ENCODE measurements at regions not wholly inside any gene's neighbourhood (a gene's known extent, or its start where the extent isn't known, plus 50 kb on each side); places are given as distances from the start of the nearest gene placed in this dataset.

DNA sequence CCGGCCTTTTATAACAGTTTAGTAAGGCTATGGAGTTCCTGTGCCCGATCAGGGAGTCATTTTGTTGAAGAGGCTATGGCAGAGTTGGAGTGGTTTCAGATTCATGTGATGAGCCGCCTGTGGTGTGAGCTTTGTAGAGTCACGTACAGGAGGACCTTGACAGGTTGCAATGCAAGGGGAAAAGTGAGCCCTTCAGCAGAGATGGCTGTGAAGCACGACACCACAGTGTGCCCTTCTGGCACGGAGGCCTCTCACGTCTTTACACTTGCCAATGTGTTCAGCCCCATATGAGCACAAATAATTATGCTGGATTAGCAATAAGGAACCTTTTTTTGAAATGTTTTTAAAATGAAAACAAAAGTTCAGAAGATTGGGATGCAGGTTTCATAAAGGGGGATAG is 499.8 kb downstream of the LIG4 start:
- H3K4me3 ChIP-seq (ENCODE audit: control insufficient read depth, low read depth, low read length) = no peak overlapping the region
- TF ChIP-seq, protein P1, sequence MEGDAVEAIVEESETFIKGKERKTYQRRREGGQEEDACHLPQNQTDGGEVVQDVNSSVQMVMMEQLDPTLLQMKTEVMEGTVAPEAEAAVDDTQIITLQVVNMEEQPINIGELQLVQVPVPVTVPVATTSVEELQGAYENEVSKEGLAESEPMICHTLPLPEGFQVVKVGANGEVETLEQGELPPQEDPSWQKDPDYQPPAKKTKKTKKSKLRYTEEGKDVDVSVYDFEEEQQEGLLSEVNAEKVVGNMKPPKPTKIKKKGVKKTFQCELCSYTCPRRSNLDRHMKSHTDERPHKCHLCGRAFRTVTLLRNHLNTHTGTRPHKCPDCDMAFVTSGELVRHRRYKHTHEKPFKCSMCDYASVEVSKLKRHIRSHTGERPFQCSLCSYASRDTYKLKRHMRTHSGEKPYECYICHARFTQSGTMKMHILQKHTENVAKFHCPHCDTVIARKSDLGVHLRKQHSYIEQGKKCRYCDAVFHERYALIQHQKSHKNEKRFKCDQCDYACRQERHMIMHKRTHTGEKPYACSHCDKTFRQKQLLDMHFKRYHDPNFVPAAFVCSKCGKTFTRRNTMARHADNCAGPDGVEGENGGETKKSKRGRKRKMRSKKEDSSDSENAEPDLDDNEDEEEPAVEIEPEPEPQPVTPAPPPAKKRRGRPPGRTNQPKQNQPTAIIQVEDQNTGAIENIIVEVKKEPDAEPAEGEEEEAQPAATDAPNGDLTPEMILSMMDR (IDR thresholded peaks at IDR 0.05; ENCODE audit: control insufficient read depth, insufficient read depth, low read depth, low read length, missing control alignments) = no peak
- no peak for DNase-seq (ENCODE audit: low read depth)

DNA sequence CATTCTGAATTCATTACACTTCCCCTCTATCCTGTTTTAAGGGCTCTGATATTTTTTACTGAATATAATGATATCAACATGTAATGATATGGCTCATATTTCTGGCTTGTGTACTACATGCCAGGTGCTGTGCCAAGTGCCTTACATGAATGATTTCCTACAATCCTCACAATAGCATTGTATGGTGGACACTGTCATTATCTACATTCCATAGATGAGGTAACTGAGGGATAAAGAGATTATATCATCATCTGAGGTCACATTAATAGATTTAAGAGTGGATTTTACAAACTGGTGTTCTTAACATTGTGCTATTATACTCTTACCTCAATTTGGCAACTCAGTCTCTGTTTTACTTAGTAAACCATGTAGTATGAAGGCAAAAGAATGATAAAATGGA is 502.0 kb downstream of the LIG4 start:
- H3K4me3 ChIP-seq (ENCODE audit: control insufficient read depth, low read depth, low read length) = no peak overlapping the region
- TF ChIP-seq, protein P1 (IDR thresholded peaks at IDR 0.05; ENCODE audit: control insufficient read depth, insufficient read depth, low read depth, low read length, missing control alignments) = no peak
- no peak for DNase-seq (ENCODE audit: low read depth)

DNA sequence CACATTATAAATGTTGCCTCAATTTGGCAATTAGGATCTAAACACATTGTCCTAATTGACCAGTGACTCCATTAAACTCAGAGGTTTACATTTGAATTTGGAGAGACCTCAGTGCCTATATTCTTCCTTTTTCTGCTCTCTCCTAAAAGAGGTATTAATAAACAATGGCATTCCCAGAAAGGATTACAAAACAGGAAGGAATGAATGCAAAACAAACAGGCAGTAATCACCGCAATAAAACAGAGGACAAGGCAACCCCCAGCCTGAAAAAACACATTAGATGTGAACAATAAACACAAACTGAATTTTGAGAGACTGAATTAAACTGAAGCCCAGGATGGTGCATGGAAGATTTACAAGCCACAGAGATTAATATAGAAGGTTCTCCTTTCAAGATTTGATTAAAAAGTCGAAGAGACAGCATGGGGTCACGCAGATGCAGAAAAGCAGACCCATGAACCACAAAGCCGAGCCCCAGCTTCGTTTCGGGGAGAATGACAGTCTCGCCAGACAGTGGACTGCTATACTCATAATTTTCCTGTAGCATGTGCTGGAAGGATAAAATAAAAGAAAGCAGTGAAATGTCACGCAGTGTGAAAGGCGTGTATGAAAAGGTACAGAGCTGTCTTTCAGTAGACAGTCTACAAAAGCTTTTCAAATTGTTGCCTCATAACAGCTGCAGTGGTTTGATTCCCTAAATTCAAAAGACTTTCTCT is 503.0 kb downstream of the LIG4 start:
- TF ChIP-seq, protein P1 (IDR thresholded peaks at IDR 0.05; ENCODE audit: control insufficient read depth, insufficient read depth, low read depth, low read length, missing control alignments) = no peak
- no peak for DNase-seq (ENCODE audit: low read depth)
- no peak overlapping the region for H3K4me3 ChIP-seq (ENCODE audit: control insufficient read depth, low read depth, low read length)

GRCh38 chr13:107690181-107690580 is 525.2 kb downstream of the LIG4 start:
- H3K4me3 ChIP-seq (ENCODE audit: control insufficient read depth, low read depth, low read length) = no peak overlapping the region
- DNase-seq (ENCODE audit: low read depth) = no peak
- TF ChIP-seq, protein P1 (IDR thresholded peaks at IDR 0.05; ENCODE audit: control insufficient read depth, insufficient read depth, low read depth, low read length, missing control alignments) = no peak

- H3K4me3 ChIP-seq (ENCODE audit: control insufficient read depth, low read depth, low read length) = no peak overlapping the region
- TF ChIP-seq, protein P1 (IDR thresholded peaks at IDR 0.05; ENCODE audit: control insufficient read depth, insufficient read depth, low read depth, low read length, missing control alignments) = no peak
- DNase-seq (ENCODE audit: low read depth) = no peak
These were observed 529.5 kb downstream of the LIG4 start for GRCh38 chr13:107685876-107686275.

DNA sequence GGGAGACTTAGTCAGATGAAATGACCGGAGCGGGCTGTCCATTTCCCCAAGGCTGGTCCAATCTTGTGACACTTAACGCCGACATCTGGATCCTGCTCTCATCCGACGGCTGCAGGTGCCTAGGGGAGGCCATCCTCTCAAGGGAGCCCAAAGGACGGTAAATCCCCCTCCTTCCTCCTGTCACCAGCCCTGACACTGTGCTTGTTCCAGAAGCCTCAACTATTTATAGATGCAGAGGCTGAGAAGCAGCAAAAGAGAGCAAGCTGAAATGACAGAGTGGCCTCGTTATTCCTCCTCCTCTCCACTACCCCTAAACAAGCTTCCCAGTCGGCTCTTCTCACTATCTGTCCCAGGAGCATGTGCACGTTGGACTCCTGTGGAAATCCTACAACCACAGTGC is 533.7 kb downstream of the LIG4 start:
- TF ChIP-seq, protein P1 (IDR thresholded peaks at IDR 0.05; ENCODE audit: control insufficient read depth, insufficient read depth, low read depth, low read length, missing control alignments) = no peak
- no peak for DNase-seq (ENCODE audit: low read depth)
- H3K4me3 ChIP-seq (ENCODE audit: control insufficient read depth, low read depth, low read length) = no peak overlapping the region
